Caco-2 (cell line): ENCODE measurements at regions not wholly inside any gene's neighbourhood (a gene's known extent, or its start where the extent isn't known, plus 50 kb on each side); places are given as distances from the start of the nearest gene placed in this dataset.

Source experiments
- BruUV-seq: library from RNA; stranded (reverse); fragments of 400-500 nt; replicated peaks from 2 replicates; lab custom pipeline; 2021; lab: Mats Ljungman, UMichigan
- CTCF ChIA-PET: fragments of 300-600 bp; sonication (Branson Sonifier 250); formaldehyde crosslinking; loops from one replicate; lab custom pipeline; 2022; ENCODE audit warnings: antibody characterized with exemption; lab: Charles Lee
- POLR2A ChIA-PET: fragments of 300-600 bp; sonication (Branson Sonifier 250); formaldehyde crosslinking; loops from one replicate; lab custom pipeline; 2022; ENCODE audit warnings: antibody characterized with exemption; lab: Charles Lee
- DNase-seq, 2 experiments: peaks; one replicate each; pipeline versions ENCODE4 v3.0.0 to v3.0.0-alpha.2; 2020 to 2022
- H3K27me3 ChIP-seq: replicated peaks from 2 replicates; pipeline ENCODE4 v1.6.0; 2011; ENCODE audit warnings: low read length; ENCODE audit not compliant: control insufficient read depth, insufficient read depth
- H3K36me3 ChIP-seq: 2 replicates; pipeline ENCODE4 v1.5.1; 2011; ENCODE audit warnings: low read length; ENCODE audit not compliant: control insufficient read depth, insufficient read depth
- H3K4me1 ChIP-seq: fragments of 250-450 bp; sonication (Bioruptor Pico); 2 replicates; pipeline ENCODE4 v1.5.1; 2020; ENCODE audit warnings: mild to moderate bottlenecking
- H3K4me3 ChIP-seq: 2 replicates; pipeline ENCODE4 v1.5.1; 2011; ENCODE audit warnings: low read depth, mild to moderate bottlenecking, control low read depth, low read length
- H3K9me3 ChIP-seq: fragments of 250-450 bp; sonication (Bioruptor Pico); 2 replicates; pipeline ENCODE4 v1.5.1; 2020; ENCODE audit warnings: mild to moderate bottlenecking, moderate library complexity
- H3K27ac Mint-ChIP-seq: one replicate; pipeline ENCODE4 v1.8.0; 2022; ENCODE audit warnings: mixed read lengths; ENCODE audit not compliant: unreplicated experiment
- H3K27me3 Mint-ChIP-seq: one replicate; pipeline ENCODE4 v1.8.0; 2022; ENCODE audit warnings: mixed read lengths; ENCODE audit not compliant: insufficient read depth, unreplicated experiment
- H3K36me3 Mint-ChIP-seq: one replicate; pipeline ENCODE4 v1.8.0; 2022; ENCODE audit warnings: mild to moderate bottlenecking, mixed read lengths; ENCODE audit not compliant: insufficient read depth, unreplicated experiment
- H3K4me1 Mint-ChIP-seq: one replicate; pipeline ENCODE4 v1.8.0; 2022; ENCODE audit warnings: low read depth, mixed read lengths; ENCODE audit not compliant: unreplicated experiment
- H3K4me3 Mint-ChIP-seq: one replicate; pipeline ENCODE4 v1.8.0; 2022; ENCODE audit warnings: mild to moderate bottlenecking, moderate library complexity, mixed read lengths; ENCODE audit not compliant: unreplicated experiment
- H3K9me3 Mint-ChIP-seq: one replicate; pipeline ENCODE4 v1.8.0; 2022; ENCODE audit warnings: mixed read lengths; ENCODE audit not compliant: unreplicated experiment
- intact Hi-C: fragments of 100-400 bp; cut with micrococcal nuclease; formaldehyde crosslinking; loops from one replicate; pipeline ENCODE4 v1.10.0; 2022; ENCODE audit not compliant: unreplicated experiment
- TF ChIP-seq, protein P1 (sequence below), 2 experiments: fragments of 200-600 bp in 1 of 2; IDR thresholded peaks; 1 replicate in 1 of 2; 2 replicates in 1 of 2; pipeline versions ENCODE4 v1.5.1 to v1.8.0; 2011 to 2022; ENCODE audit warnings: antibody characterized with exemption in 1 of 2, control low read depth in 1 of 2, inconsistent platforms in 1 of 2, low read depth in 1 of 2, low read length in 1 of 2, mild to moderate bottlenecking in 1 of 2, moderate library complexity in 1 of 2; ENCODE audit not compliant: insufficient read depth in 1 of 2, severe bottlenecking in 1 of 2, unreplicated experiment in 1 of 2

- H3K27ac Mint-ChIP-seq = no peak overlapping the region
- H3K4me3 Mint-ChIP-seq = no peak overlapping the region
- BruUV-seq = no TSS peak
- no peaks in the 10 kb centered on the region for H3K4me1 Mint-ChIP-seq
- no peaks in the 10 kb centered on the region for H3K36me3 ChIP-seq
- no peak overlapping the region for H3K4me3 ChIP-seq
- ChIA-PET POLR2A (no interaction called here), CTCF (no interaction called here)
- H3K9me3 ChIP-seq = no peaks in the 10 kb centered on the region
- no peaks in the 10 kb centered on the region for H3K4me1 ChIP-seq
- H3K27me3 Mint-ChIP-seq = peaks cover 4% of the 10 kb centered on the region
- no peaks in the 10 kb centered on the region for H3K9me3 Mint-ChIP-seq
- no peak for DNase-seq
- intact Hi-C loops = no loop called here
- H3K36me3 Mint-ChIP-seq = no peaks in the 10 kb centered on the region
- H3K27me3 ChIP-seq = no peaks in the 10 kb centered on the region
- TF ChIP-seq, protein P1, sequence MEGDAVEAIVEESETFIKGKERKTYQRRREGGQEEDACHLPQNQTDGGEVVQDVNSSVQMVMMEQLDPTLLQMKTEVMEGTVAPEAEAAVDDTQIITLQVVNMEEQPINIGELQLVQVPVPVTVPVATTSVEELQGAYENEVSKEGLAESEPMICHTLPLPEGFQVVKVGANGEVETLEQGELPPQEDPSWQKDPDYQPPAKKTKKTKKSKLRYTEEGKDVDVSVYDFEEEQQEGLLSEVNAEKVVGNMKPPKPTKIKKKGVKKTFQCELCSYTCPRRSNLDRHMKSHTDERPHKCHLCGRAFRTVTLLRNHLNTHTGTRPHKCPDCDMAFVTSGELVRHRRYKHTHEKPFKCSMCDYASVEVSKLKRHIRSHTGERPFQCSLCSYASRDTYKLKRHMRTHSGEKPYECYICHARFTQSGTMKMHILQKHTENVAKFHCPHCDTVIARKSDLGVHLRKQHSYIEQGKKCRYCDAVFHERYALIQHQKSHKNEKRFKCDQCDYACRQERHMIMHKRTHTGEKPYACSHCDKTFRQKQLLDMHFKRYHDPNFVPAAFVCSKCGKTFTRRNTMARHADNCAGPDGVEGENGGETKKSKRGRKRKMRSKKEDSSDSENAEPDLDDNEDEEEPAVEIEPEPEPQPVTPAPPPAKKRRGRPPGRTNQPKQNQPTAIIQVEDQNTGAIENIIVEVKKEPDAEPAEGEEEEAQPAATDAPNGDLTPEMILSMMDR (IDR thresholded peaks at IDR 0.05; ENCODE audit: insufficient read depth in 1 of 2, low read depth in 1 of 2, low read length in 1 of 2, severe bottlenecking in 1 of 2, unreplicated experiment in 1 of 2) = no peak
Observed at GRCh38 chr5:129844764-129845163, 59.5 kb upstream of the CHSY3 start.

GRCh38 chr5:129852747-129853352, 51.4 kb upstream of the CHSY3 start:
- BruUV-seq = no TSS peak
- Histone ChIP-seq H3K4me1 (no peaks in the 10 kb centered on the region), H3K4me3 (no peak overlapping the region), H3K27me3 (no peaks in the 10 kb centered on the region), H3K36me3 (no peaks in the 10 kb centered on the region), H3K9me3 (no peaks in the 10 kb centered on the region)
- CTCF ChIA-PET = interaction anchor here (0.6 to 5.1 kb wide), 4 partner anchors 9 to 82 kb away, joined by 3 to 54 read pairs (median 3); no protein-coding TSS in a partner anchor
- no peaks in the 10 kb centered on the region for H3K9me3 Mint-ChIP-seq
- H3K27me3 Mint-ChIP-seq = peaks cover 9% of the 10 kb centered on the region
- DNase-seq = peak; percentile 77 to 82
- H3K27ac Mint-ChIP-seq = no peak overlapping the region
- TF ChIP-seq, protein P1 (IDR thresholded peaks at IDR 0.05; ENCODE audit: insufficient read depth in 1 of 2, low read depth in 1 of 2, low read length in 1 of 2, severe bottlenecking in 1 of 2, unreplicated experiment in 1 of 2) = peak; percentile 86 to 92
- no peak overlapping the region for H3K4me3 Mint-ChIP-seq
- no peaks in the 10 kb centered on the region for H3K36me3 Mint-ChIP-seq
- POLR2A ChIA-PET = no interaction called here
- intact Hi-C loops = loop anchor here (1.0 to 2.0 kb wide), 2 partner anchors 82 to 188 kb away; no protein-coding TSS in a partner anchor
- no peaks in the 10 kb centered on the region for H3K4me1 Mint-ChIP-seq

DNA sequence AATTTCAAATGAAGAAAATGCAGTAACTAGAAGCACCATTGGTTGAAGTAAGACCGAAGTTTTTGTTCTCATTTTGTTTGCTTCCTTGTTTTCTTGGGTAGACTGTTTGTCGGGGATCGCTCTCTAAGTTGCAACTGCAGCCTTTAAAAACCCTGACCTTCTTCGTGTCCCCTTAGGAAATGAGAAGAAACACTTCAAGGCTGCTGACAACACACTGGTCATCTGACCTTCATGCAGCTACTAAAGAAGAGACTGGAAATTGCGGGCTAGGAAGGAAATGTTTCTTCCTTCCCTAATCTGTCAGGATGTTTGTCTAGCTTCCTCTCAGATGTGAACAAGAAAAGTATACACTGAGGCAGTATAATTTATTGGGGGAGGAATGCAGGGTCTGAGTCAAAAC, 50.7 kb upstream of the CHSY3 start:
- Mint-ChIP-seq H3K36me3 (no peaks in the 10 kb centered on the region), H3K4me1 (no peaks in the 10 kb centered on the region), H3K27ac (no peak overlapping the region), H3K9me3 (no peaks in the 10 kb centered on the region), H3K4me3 (no peak overlapping the region), H3K27me3 (peaks cover 9% of the 10 kb centered on the region)
- Histone ChIP-seq H3K27me3 (no peaks in the 10 kb centered on the region), H3K36me3 (no peaks in the 10 kb centered on the region), H3K4me1 (no peaks in the 10 kb centered on the region), H3K4me3 (no peak overlapping the region), H3K9me3 (no peaks in the 10 kb centered on the region)
- TF ChIP-seq, protein P1 (IDR thresholded peaks at IDR 0.05; ENCODE audit: insufficient read depth in 1 of 2, low read depth in 1 of 2, low read length in 1 of 2, severe bottlenecking in 1 of 2, unreplicated experiment in 1 of 2) = no peak
- BruUV-seq = no TSS peak
- ChIA-PET POLR2A (no interaction called here), CTCF (interaction anchor here (0.6 to 5.1 kb wide), 2 partner anchors 83 to 189 kb away, joined by 3 to 54 read pairs; no protein-coding TSS in a partner anchor)
- DNase-seq = no peak
- intact Hi-C loops = loop anchor here (2.0 kb wide), 1 partner anchor 189 kb away; no protein-coding TSS in a partner anchor
